ENCODE measurements at regions not wholly inside any gene's neighbourhood (a gene's known extent, or its start where the extent isn't known, plus 50 kb on each side); places are given as distances from the start of the nearest gene placed in this dataset.

- no peaks in the 10 kb centered on the region for H3K27me3 ChIP-seq (ENCODE audit: control insufficient read depth, insufficient read depth, low read length)
Measured at GRCh38 chr6:14384175-14384949, 266.8 kb downstream of the CD83 start.

DNA sequence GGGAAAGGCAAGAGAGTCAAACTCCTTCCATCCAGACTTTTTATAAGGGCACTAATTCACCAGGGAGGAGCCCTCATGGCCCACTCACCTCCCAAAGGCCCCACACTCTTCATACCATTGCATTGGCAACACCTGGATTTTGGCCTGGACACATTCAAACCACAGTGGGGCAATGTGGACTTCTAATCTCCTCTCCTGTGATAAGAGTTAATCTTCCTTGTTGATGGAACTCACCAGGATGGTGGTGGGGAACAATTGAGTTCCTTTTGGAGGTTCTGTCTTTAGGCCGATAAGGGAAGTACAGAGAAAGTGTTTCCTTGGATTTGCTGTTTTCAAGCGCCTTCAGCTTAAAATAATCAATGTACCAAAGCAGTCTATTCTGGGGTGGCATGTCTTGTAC lies 268.7 kb downstream of the CD83 start:
- H3K4me3 ChIP-seq (ENCODE audit: low read depth in 2 of 2, low read length in 2 of 2) = no peak overlapping the region
- ATAC-seq (no peak), DNase-seq (ENCODE audit: low read depth, low spot score) (no peak)
- no peak for TF ChIP-seq CTCF (IDR thresholded peaks at IDR 0.05)
- TF ChIP-seq TCF7L2 (IDR thresholded peaks at IDR 0.05; ENCODE audit: low read depth, low read length) = no peak
- TF ChIP-seq POLR2AphosphoS5 (IDR thresholded peaks at IDR 0.05; ENCODE audit: low read depth, low read length) = no peak
- no peak for TF ChIP-seq SIN3A (IDR thresholded peaks at IDR 0.05; ENCODE audit: borderline replicate concordance, insufficient read depth, low read depth, low read length)
- TF ChIP-seq, protein P1, sequence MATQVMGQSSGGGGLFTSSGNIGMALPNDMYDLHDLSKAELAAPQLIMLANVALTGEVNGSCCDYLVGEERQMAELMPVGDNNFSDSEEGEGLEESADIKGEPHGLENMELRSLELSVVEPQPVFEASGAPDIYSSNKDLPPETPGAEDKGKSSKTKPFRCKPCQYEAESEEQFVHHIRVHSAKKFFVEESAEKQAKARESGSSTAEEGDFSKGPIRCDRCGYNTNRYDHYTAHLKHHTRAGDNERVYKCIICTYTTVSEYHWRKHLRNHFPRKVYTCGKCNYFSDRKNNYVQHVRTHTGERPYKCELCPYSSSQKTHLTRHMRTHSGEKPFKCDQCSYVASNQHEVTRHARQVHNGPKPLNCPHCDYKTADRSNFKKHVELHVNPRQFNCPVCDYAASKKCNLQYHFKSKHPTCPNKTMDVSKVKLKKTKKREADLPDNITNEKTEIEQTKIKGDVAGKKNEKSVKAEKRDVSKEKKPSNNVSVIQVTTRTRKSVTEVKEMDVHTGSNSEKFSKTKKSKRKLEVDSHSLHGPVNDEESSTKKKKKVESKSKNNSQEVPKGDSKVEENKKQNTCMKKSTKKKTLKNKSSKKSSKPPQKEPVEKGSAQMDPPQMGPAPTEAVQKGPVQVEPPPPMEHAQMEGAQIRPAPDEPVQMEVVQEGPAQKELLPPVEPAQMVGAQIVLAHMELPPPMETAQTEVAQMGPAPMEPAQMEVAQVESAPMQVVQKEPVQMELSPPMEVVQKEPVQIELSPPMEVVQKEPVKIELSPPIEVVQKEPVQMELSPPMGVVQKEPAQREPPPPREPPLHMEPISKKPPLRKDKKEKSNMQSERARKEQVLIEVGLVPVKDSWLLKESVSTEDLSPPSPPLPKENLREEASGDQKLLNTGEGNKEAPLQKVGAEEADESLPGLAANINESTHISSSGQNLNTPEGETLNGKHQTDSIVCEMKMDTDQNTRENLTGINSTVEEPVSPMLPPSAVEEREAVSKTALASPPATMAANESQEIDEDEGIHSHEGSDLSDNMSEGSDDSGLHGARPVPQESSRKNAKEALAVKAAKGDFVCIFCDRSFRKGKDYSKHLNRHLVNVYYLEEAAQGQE (IDR thresholded peaks at IDR 0.05; ENCODE audit: insufficient read depth in 1 of 2, low read depth in 2 of 2, low read length in 1 of 2) = no peak
- H3K27ac ChIP-seq (ENCODE audit: low read length) = no peak overlapping the region
- intact Hi-C loops (cut with micrococcal nuclease; ENCODE audit: unreplicated experiment) = no loop called here
- ChIA-PET POLR2A (no interaction called here), CTCF (no interaction called here)
- in situ Hi-C loops (cut with HindIII; ENCODE audit: low pct_unique_long_range_greater_than_20kb, low sequenced_read_pairs) = no loop called here
- H3K27me3 ChIP-seq (ENCODE audit: control insufficient read depth, insufficient read depth, low read length) = no peaks in the 10 kb centered on the region
- BruUV-seq (replicated peaks) = no TSS peak
- H3K36me3 ChIP-seq (ENCODE audit: control insufficient read depth, insufficient read depth, low read length) = no peaks in the 10 kb centered on the region
- no peaks in the 10 kb centered on the region for H3K4me1 ChIP-seq (ENCODE audit: control insufficient read depth, insufficient read depth, low read length)
- no peaks in the 10 kb centered on the region for H3K9me3 ChIP-seq (ENCODE audit: control insufficient read depth, insufficient read depth, low read depth, low read length)

More at GRCh38 chr6:14384175-14384949, 266.8 kb downstream of the CD83 start:
- intact Hi-C loops (cut with micrococcal nuclease; ENCODE audit: unreplicated experiment) = no loop called here
- Histone ChIP-seq H3K4me3 (ENCODE audit: low read depth in 2 of 2, low read length in 2 of 2) (no peak overlapping the region), H3K27ac (ENCODE audit: low read length) (no peak overlapping the region), H3K4me1 (ENCODE audit: control insufficient read depth, insufficient read depth, low read length) (no peaks in the 10 kb centered on the region), H3K36me3 (ENCODE audit: control insufficient read depth, insufficient read depth, low read length) (no peaks in the 10 kb centered on the region), H3K9me3 (ENCODE audit: control insufficient read depth, insufficient read depth, low read depth, low read length) (no peaks in the 10 kb centered on the region)
- ATAC-seq (no peak), DNase-seq (ENCODE audit: low read depth, low spot score) (no peak)
- no peak for TF ChIP-seq POLR2AphosphoS5 (IDR thresholded peaks at IDR 0.05; ENCODE audit: low read depth, low read length)
- TF ChIP-seq SIN3A (IDR thresholded peaks at IDR 0.05; ENCODE audit: borderline replicate concordance, insufficient read depth, low read depth, low read length) = no peak
- no peak for TF ChIP-seq TCF7L2 (IDR thresholded peaks at IDR 0.05; ENCODE audit: low read depth, low read length)
- no peak for TF ChIP-seq CTCF (IDR thresholded peaks at IDR 0.05)
- TF ChIP-seq, protein P1 (IDR thresholded peaks at IDR 0.05; ENCODE audit: insufficient read depth in 1 of 2, low read depth in 2 of 2, low read length in 1 of 2) = no peak
- POLR2A ChIA-PET = no interaction called here
- BruUV-seq (replicated peaks) = no TSS peak
- in situ Hi-C loops (cut with HindIII; ENCODE audit: low pct_unique_long_range_greater_than_20kb, low sequenced_read_pairs) = no loop called here
- CTCF ChIA-PET = no interaction called here
